ENCODE measurements at regions not wholly inside any gene's neighbourhood (a gene's known extent, or its start where the extent isn't known, plus 50 kb on each side); places are given as distances from the start of the nearest gene placed in this dataset.

- H3K27me3 ChIP-seq = no peaks in the 10 kb centered on the region
- no peak overlapping the region for H3K4me3 ChIP-seq
- 72 to 84% methylated on average over 4 of the region's 4 CpGs for WGBS, 2 donors
- no peaks in the 10 kb centered on the region for H3K36me3 ChIP-seq
- no peak for DNase-seq
- H3K27ac ChIP-seq = no peak overlapping the region
- intact Hi-C loops (cut with DNase I) = no loop called here
- H3K4me1 ChIP-seq = peaks cover 0 to 6% (median 2%) of the 10 kb centered on the region in 4 donors
- no peaks in the 10 kb centered on the region for H3K9me3 ChIP-seq
- TF ChIP-seq POLR2AphosphoS5 (IDR thresholded peaks at IDR 0.05) = no peak
- no peak for TF ChIP-seq POLR2A (IDR thresholded peaks at IDR 0.05)
- TF ChIP-seq EP300 (IDR thresholded peaks at IDR 0.05) = no peak
- no peak for TF ChIP-seq CTCF (IDR thresholded peaks at IDR 0.05)
Measured at GRCh38 chr2:52404046-52404445, 1363.6 kb upstream of the CHAC2 start.

GRCh38 chr2:52402128-52402527 is 1365.5 kb upstream of the CHAC2 start:
- WGBS, 2 donors = 79 to 83% methylated on average over 6 of the region's 6 CpGs

GRCh38 chr2:52396836-52397235 is 1364.9 kb upstream of the NRXN1 start:
- no peak for TF ChIP-seq EP300 (IDR thresholded peaks at IDR 0.05)
- Histone ChIP-seq H3K27ac (no peak overlapping the region), H3K9me3 (no peaks in the 10 kb centered on the region), H3K4me3 (no peak overlapping the region), H3K4me1 (no peaks in the 10 kb centered on the region), H3K27me3 (no peaks in the 10 kb centered on the region), H3K36me3 (no peaks in the 10 kb centered on the region)
- intact Hi-C loops (cut with DNase I) = no loop called here
- 38 to 73% methylated on average over 1 of the region's 1 CpG for WGBS, 2 donors
- no peak for DNase-seq

More at GRCh38 chr2:52402128-52402527, 1365.5 kb upstream of the CHAC2 start:
- Histone ChIP-seq H3K9me3 (no peaks in the 10 kb centered on the region), H3K27ac (no peak overlapping the region), H3K4me3 (no peak overlapping the region), H3K4me1 (peaks cover 0 to 6% (median 2%) of the 10 kb centered on the region in 4 donors), H3K27me3 (no peaks in the 10 kb centered on the region), H3K36me3 (no peaks in the 10 kb centered on the region)
- TF ChIP-seq POLR2AphosphoS5 (IDR thresholded peaks at IDR 0.05) (no peak), POLR2A (IDR thresholded peaks at IDR 0.05) (no peak), EP300 (IDR thresholded peaks at IDR 0.05) (no peak), CTCF (IDR thresholded peaks at IDR 0.05) (no peak)
- intact Hi-C loops (cut with DNase I) = no loop called here
- DNase-seq = no peak

GRCh38 chr2:52395912-52396311 is 1364.0 kb upstream of the NRXN1 start:
- no peaks in the 10 kb centered on the region for H3K36me3 ChIP-seq
- H3K4me1 ChIP-seq = no peaks in the 10 kb centered on the region
- no peaks in the 10 kb centered on the region for H3K9me3 ChIP-seq
- no peaks in the 10 kb centered on the region for H3K27me3 ChIP-seq
- no peak overlapping the region for H3K27ac ChIP-seq
- 68 to 70% methylated on average over 1 of the region's 1 CpG for WGBS, 2 donors
- TF ChIP-seq POLR2A (IDR thresholded peaks at IDR 0.05) (no peak), POLR2AphosphoS5 (IDR thresholded peaks at IDR 0.05) (no peak)
- DNase-seq = no peak
- intact Hi-C loops (cut with DNase I) = no loop called here
- H3K4me3 ChIP-seq = no peak overlapping the region

GRCh38 chr2:52391621-52392020 is 1359.7 kb upstream of the NRXN1 start:
- 42 to 58% methylated on average over 1 of the region's 1 CpG for WGBS, 2 donors
- TF ChIP-seq EP300 (IDR thresholded peaks at IDR 0.05) = no peak
- no peak for TF ChIP-seq POLR2AphosphoS5 (IDR thresholded peaks at IDR 0.05)
- no peak for TF ChIP-seq POLR2A (IDR thresholded peaks at IDR 0.05)
- TF ChIP-seq CTCF (IDR thresholded peaks at IDR 0.05) = no peak

GRCh38 chr2:52390651-52391050 is 1358.7 kb upstream of the NRXN1 start:
- H3K27me3 ChIP-seq = no peaks in the 10 kb centered on the region
- TF ChIP-seq EP300 (IDR thresholded peaks at IDR 0.05) (no peak), POLR2AphosphoS5 (IDR thresholded peaks at IDR 0.05) (no peak), CTCF (IDR thresholded peaks at IDR 0.05) (no peak), POLR2A (IDR thresholded peaks at IDR 0.05) (no peak)
- H3K36me3 ChIP-seq = no peaks in the 10 kb centered on the region
- intact Hi-C loops (cut with DNase I) = no loop called here
- no peaks in the 10 kb centered on the region for H3K4me1 ChIP-seq
- DNase-seq = no peak
- H3K9me3 ChIP-seq = no peaks in the 10 kb centered on the region
- no peak overlapping the region for H3K4me3 ChIP-seq
- no peak overlapping the region for H3K27ac ChIP-seq

More at GRCh38 chr2:52391621-52392020, 1359.7 kb upstream of the NRXN1 start:
- intact Hi-C loops (cut with DNase I) = no loop called here
- Histone ChIP-seq H3K36me3 (no peaks in the 10 kb centered on the region), H3K27me3 (no peaks in the 10 kb centered on the region), H3K27ac (no peak overlapping the region), H3K4me1 (no peaks in the 10 kb centered on the region), H3K9me3 (no peaks in the 10 kb centered on the region), H3K4me3 (no peak overlapping the region)
- DNase-seq = no peak

All from sigmoid colon (tissue), 6 donors.